K562 (cell line): ENCODE measurements at regions not wholly inside any gene's neighbourhood (a gene's known extent, or its start where the extent isn't known, plus 50 kb on each side); places are given as distances from the start of the nearest gene placed in this dataset.

Source experiments
- ATAC-seq: fragments of 200-7000 bp; cut with Tn5 transposase; 3 replicates; pipeline ENCODE4 v1.9.1; 2020; ENCODE audit warnings: moderate library complexity
- BruUV-seq: library from RNA; stranded (reverse); fragments of 400-500 nt; replicated peaks from 2 replicates; lab custom pipeline; 2021; lab: Mats Ljungman, UMichigan
- CTCF ChIA-PET: fragments of 300-600 bp; formaldehyde crosslinking; extraction: SDS; loops from one replicate; lab custom pipeline; 2021; ENCODE audit warnings: low intra/inter-chr PET ratio; lab: Yijun Ruan, JAX
- POLR2A ChIA-PET: fragments of 300-600, 350-650 bp; sonication (Branson Sonifier 250); formaldehyde crosslinking; extraction: SDS; loops from one replicate; lab custom pipeline; 2021; ENCODE audit warnings: antibody characterized with exemption, inconsistent platforms; lab: Yijun Ruan, JAX
- DNase-seq, 4 experiments: peaks; one replicate each; pipeline versions ENCODE4 v3.0.0 to v3.0.0-alpha.2; 2011 to 2018; ENCODE audit warnings: low spot score in 3 of 4, mixed read lengths in 3 of 4; ENCODE audit errors: extremely low read depth in 1 of 4
- FAIRE-seq: peaks from 2 replicates; lab custom pipeline; 2011; peaks lifted over from hg19 to GRCh38; lab: Jason Lieb, UNC
- H2AFZ ChIP-seq: 2 replicates; pipeline ENCODE4 v1.6.0; 2011; ENCODE audit warnings: low read depth, low read length, control low read depth, inconsistent platforms
- H3K27ac ChIP-seq: fragments of 200-600 bp; 3 replicates; pipeline ENCODE4 v1.8.0; 2011; ENCODE audit warnings: low read depth, mild to moderate bottlenecking, control low read depth, inconsistent platforms, low read length, moderate library complexity, mixed read lengths; ENCODE audit errors: extremely low read depth
- H3K27me3 ChIP-seq, 2 experiments: fragments of 300-600 bp in 1 of 2; 2 replicates in 1 of 2; 3 replicates in 1 of 2; pipeline versions ENCODE4 v1.6.0 to v1.8.0; 2011; ENCODE audit warnings: inconsistent platforms in 2 of 2, low read length in 2 of 2, mild to moderate bottlenecking in 1 of 2, mixed read lengths in 1 of 2, moderate library complexity in 1 of 2; ENCODE audit not compliant: control insufficient read depth in 2 of 2, insufficient read depth in 2 of 2
- H3K36me3 ChIP-seq: fragments of 300-600 bp; 3 replicates; pipeline ENCODE4 v1.8.0; 2011; ENCODE audit warnings: mild to moderate bottlenecking, low read length, inconsistent platforms; ENCODE audit not compliant: control insufficient read depth, insufficient read depth
- H3K4me1 ChIP-seq, 2 experiments: fragments of 200-600 bp in 1 of 2; replicated peaks in 1 of 2; 2 replicates in 1 of 2; 3 replicates in 1 of 2; pipeline versions ENCODE4 v1.5.1 to v1.8.0; 2011; ENCODE audit warnings: inconsistent platforms in 2 of 2, low read length in 2 of 2, mild to moderate bottlenecking in 1 of 2, mixed read lengths in 1 of 2, moderate library complexity in 1 of 2; ENCODE audit not compliant: control insufficient read depth in 2 of 2, insufficient read depth in 2 of 2
- H3K4me2 ChIP-seq: 2 replicates; pipeline ENCODE4 v1.6.1; 2011; ENCODE audit warnings: low read length, control low read depth, inconsistent platforms, mixed read lengths; ENCODE audit not compliant: insufficient read depth
- H3K4me3 ChIP-seq: fragments of 200-600 bp; sonication (generic), shearing (Covaris generic); 2 replicates; pipeline ENCODE4 v1.5.1; 2016; ENCODE audit warnings: control low read depth, inconsistent platforms
- H3K79me2 ChIP-seq: fragments of 200-600 bp; 3 replicates; pipeline ENCODE4 v1.8.0; 2011; ENCODE audit warnings: low read length, inconsistent platforms; ENCODE audit not compliant: control insufficient read depth, insufficient read depth
- H3K9ac ChIP-seq, 2 experiments: 2 replicates each; pipeline versions ENCODE4 v1.6.0 to v1.6.1; 2011; ENCODE audit warnings: low read depth in 2 of 2, low read length in 2 of 2, control low read depth in 1 of 2, inconsistent platforms in 1 of 2, mild to moderate bottlenecking in 1 of 2, mixed read lengths in 1 of 2; ENCODE audit not compliant: insufficient read depth in 1 of 2
- H3K9me1 ChIP-seq: one replicate; pipeline ENCODE4 v1.6.0; 2011; ENCODE audit warnings: inconsistent platforms, mild to moderate bottlenecking, low read length, moderate library complexity; ENCODE audit not compliant: control insufficient read depth, insufficient read depth
- H3K9me3 ChIP-seq: replicated peaks from 2 replicates; pipeline ENCODE4 v1.5.1; 2011; ENCODE audit warnings: low read depth, low read length, inconsistent platforms; ENCODE audit not compliant: control insufficient read depth, insufficient read depth
- H4K20me1 ChIP-seq: replicated peaks from 2 replicates; pipeline ENCODE4 v1.6.1; 2011; ENCODE audit warnings: low read length, inconsistent platforms, mixed read lengths; ENCODE audit not compliant: control insufficient read depth, insufficient read depth
- FOS ChIP-seq: IDR thresholded peaks from 3 replicates; pipeline ENCODE4 v1.6.1; 2011; ENCODE audit not compliant: insufficient read length; ENCODE audit errors: extremely low read depth
- NFE2L1 ChIP-seq: fragments of 450-650 bp; IDR thresholded peaks from 2 replicates; pipeline ENCODE4 v1.6.1; 2016; ENCODE audit warnings: missing genetic modification characterization, low read depth, mild to moderate bottlenecking, missing compliant biosample characterization, moderate library complexity, borderline replicate concordance
- RBM22 ChIP-seq: fragments of 200-400 bp; formaldehyde crosslinking; IDR thresholded peaks from 2 replicates; pipeline ENCODE4 v1.6.1; 2018; ENCODE audit warnings: low read length, low read depth; ENCODE audit not compliant: poor library complexity, severe bottlenecking
- TRIM28 ChIP-seq: fragments of 450-650 bp; IDR thresholded peaks from 2 replicates; pipeline ENCODE4 v1.6.1; 2017
- WGBS: fragments of 100-300 bp; shearing (Covaris generic); methylation state at CpG from one replicate; pipeline ENCODE4 v1.1.6; 2016; ENCODE audit warnings: low coverage, mixed read lengths; ENCODE audit not compliant: insufficient coverage; ENCODE audit errors: missing lambda C conversion rate; 5-methylcytosine and 5-hydroxymethylcytosine counted together
- in situ Hi-C: fragments of 300-500 bp; cut with MboI; formaldehyde crosslinking; loops from 4 replicates; pipeline ENCODE4 v1.15.0; 2018; ENCODE audit warnings: inconsistent platforms, mixed read lengths
- intact Hi-C: fragments of 100-400 bp; cut with micrococcal nuclease; formaldehyde crosslinking; loops from 2 replicates; pipeline ENCODE4 v1.14.2; 2022
- TF ChIP-seq, protein P1 (sequence below): fragments of 450-650 bp; IDR thresholded peaks from 2 replicates; pipeline ENCODE4 v1.6.1; 2017; ENCODE audit warnings: antibody characterized with exemption
- TF ChIP-seq, protein P2 (sequence below): fragments of 450-650 bp; IDR thresholded peaks from 2 replicates; pipeline ENCODE4 v1.6.1; 2016; ENCODE audit warnings: mild to moderate bottlenecking, moderate library complexity

DNA sequence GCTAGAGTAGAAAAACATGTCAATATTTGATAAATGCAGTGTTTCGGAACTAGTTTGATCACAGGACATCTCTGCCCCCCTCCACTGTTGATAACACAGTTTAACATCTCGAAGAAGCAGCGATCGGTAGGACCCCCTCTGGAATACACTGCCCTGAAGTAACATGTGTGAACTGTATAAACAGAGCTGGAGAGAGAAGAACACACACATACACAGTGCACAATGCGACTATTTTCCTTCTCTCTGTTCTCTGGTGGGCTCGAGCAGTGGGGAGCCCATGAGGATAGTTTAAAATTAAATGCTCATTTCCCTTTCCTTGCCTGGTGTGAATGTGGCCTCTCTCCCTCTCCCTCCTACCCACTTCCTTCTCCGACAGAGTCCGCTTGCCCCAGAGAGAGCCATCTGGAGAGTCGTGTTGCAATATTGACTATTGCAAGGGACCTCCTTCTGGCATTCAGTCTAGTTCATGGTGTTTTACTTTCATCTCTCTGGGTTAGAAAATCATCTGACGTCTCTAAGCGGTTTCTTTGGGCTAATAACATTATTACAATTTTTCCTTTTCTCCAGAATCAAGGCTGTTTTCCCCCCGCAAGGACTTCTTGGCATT is 51.6 kb upstream of the BARX2 start (continued):
- TF ChIP-seq TRIM28 (no peak), NFE2L1 (tag) (no peak), FOS (no peak)
- TF ChIP-seq, protein P1, sequence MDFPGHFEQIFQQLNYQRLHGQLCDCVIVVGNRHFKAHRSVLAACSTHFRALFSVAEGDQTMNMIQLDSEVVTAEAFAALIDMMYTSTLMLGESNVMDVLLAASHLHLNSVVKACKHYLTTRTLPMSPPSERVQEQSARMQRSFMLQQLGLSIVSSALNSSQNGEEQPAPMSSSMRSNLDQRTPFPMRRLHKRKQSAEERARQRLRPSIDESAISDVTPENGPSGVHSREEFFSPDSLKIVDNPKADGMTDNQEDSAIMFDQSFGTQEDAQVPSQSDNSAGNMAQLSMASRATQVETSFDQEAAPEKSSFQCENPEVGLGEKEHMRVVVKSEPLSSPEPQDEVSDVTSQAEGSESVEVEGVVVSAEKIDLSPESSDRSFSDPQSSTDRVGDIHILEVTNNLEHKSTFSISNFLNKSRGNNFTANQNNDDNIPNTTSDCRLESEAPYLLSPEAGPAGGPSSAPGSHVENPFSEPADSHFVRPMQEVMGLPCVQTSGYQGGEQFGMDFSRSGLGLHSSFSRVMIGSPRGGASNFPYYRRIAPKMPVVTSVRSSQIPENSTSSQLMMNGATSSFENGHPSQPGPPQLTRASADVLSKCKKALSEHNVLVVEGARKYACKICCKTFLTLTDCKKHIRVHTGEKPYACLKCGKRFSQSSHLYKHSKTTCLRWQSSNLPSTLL, result no peak

DNA sequence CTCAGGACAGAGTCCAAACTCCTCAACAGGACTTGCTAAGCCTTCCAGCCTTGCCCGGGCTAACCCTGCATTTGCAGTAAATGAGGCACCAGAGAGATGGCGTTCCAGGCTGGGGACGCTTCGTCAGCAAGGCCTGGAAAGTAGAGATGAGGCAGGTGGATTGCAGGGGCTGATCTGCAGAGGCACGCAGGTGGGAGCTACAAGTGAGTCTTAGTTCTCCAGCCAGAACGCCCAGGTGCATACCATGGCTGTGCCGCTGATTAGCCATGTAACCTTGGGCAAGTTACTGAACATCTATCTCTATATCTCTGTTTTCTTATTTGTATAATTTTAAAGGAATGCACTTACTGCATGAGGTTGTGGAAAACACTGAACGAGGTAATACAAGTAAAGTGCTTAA is 52.7 kb upstream of the BARX2 start:
- Histone ChIP-seq H2AFZ (no peak overlapping the region), H3K9me1 (no peaks in the 10 kb centered on the region), H3K79me2 (no peaks in the 10 kb centered on the region), H3K4me1 (no peaks in the 10 kb centered on the region), H3K4me2 (no peak overlapping the region), H3K27me3 (no peaks in the 10 kb centered on the region), H4K20me1 (no peaks in the 10 kb centered on the region), H3K9ac (no peak overlapping the region), H3K9me3 (no peaks in the 10 kb centered on the region), H3K36me3 (no peaks in the 10 kb centered on the region), H3K27ac (no peak overlapping the region), H3K4me3 (no peak overlapping the region)
- DNase-seq (no peak), ATAC-seq (no peak), FAIRE-seq (no peak)
- WGBS, result 0% methylated on average over 8 of the region's 8 CpGs
- intact Hi-C loops (no loop called here), in situ Hi-C loops (loop anchor here (25.0 kb wide), 1 partner anchor 436 kb away; the partner anchor contains the start of gene KCNJ5)
- POLR2A ChIA-PET, result no interaction called here
- CTCF ChIA-PET, result no interaction called here
- no TSS peak for BruUV-seq
- TF ChIP-seq, protein P2, sequence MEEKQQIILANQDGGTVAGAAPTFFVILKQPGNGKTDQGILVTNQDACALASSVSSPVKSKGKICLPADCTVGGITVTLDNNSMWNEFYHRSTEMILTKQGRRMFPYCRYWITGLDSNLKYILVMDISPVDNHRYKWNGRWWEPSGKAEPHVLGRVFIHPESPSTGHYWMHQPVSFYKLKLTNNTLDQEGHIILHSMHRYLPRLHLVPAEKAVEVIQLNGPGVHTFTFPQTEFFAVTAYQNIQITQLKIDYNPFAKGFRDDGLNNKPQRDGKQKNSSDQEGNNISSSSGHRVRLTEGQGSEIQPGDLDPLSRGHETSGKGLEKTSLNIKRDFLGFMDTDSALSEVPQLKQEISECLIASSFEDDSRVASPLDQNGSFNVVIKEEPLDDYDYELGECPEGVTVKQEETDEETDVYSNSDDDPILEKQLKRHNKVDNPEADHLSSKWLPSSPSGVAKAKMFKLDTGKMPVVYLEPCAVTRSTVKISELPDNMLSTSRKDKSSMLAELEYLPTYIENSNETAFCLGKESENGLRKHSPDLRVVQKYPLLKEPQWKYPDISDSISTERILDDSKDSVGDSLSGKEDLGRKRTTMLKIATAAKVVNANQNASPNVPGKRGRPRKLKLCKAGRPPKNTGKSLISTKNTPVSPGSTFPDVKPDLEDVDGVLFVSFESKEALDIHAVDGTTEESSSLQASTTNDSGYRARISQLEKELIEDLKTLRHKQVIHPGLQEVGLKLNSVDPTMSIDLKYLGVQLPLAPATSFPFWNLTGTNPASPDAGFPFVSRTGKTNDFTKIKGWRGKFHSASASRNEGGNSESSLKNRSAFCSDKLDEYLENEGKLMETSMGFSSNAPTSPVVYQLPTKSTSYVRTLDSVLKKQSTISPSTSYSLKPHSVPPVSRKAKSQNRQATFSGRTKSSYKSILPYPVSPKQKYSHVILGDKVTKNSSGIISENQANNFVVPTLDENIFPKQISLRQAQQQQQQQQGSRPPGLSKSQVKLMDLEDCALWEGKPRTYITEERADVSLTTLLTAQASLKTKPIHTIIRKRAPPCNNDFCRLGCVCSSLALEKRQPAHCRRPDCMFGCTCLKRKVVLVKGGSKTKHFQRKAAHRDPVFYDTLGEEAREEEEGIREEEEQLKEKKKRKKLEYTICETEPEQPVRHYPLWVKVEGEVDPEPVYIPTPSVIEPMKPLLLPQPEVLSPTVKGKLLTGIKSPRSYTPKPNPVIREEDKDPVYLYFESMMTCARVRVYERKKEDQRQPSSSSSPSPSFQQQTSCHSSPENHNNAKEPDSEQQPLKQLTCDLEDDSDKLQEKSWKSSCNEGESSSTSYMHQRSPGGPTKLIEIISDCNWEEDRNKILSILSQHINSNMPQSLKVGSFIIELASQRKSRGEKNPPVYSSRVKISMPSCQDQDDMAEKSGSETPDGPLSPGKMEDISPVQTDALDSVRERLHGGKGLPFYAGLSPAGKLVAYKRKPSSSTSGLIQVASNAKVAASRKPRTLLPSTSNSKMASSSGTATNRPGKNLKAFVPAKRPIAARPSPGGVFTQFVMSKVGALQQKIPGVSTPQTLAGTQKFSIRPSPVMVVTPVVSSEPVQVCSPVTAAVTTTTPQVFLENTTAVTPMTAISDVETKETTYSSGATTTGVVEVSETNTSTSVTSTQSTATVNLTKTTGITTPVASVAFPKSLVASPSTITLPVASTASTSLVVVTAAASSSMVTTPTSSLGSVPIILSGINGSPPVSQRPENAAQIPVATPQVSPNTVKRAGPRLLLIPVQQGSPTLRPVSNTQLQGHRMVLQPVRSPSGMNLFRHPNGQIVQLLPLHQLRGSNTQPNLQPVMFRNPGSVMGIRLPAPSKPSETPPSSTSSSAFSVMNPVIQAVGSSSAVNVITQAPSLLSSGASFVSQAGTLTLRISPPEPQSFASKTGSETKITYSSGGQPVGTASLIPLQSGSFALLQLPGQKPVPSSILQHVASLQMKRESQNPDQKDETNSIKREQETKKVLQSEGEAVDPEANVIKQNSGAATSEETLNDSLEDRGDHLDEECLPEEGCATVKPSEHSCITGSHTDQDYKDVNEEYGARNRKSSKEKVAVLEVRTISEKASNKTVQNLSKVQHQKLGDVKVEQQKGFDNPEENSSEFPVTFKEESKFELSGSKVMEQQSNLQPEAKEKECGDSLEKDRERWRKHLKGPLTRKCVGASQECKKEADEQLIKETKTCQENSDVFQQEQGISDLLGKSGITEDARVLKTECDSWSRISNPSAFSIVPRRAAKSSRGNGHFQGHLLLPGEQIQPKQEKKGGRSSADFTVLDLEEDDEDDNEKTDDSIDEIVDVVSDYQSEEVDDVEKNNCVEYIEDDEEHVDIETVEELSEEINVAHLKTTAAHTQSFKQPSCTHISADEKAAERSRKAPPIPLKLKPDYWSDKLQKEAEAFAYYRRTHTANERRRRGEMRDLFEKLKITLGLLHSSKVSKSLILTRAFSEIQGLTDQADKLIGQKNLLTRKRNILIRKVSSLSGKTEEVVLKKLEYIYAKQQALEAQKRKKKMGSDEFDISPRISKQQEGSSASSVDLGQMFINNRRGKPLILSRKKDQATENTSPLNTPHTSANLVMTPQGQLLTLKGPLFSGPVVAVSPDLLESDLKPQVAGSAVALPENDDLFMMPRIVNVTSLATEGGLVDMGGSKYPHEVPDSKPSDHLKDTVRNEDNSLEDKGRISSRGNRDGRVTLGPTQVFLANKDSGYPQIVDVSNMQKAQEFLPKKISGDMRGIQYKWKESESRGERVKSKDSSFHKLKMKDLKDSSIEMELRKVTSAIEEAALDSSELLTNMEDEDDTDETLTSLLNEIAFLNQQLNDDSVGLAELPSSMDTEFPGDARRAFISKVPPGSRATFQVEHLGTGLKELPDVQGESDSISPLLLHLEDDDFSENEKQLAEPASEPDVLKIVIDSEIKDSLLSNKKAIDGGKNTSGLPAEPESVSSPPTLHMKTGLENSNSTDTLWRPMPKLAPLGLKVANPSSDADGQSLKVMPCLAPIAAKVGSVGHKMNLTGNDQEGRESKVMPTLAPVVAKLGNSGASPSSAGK, result no peak
- no peak for TF ChIP-seq RBM22
